Small intestine (tissue), 7 donors: ENCODE measurements at regions not wholly inside any gene's neighbourhood (a gene's known extent, or its start where the extent isn't known, plus 50 kb on each side); places are given as distances from the start of the nearest gene placed in this dataset.

Experiments used
- DNase-seq, 2 donors: peaks; one replicate each; pipeline versions ENCODE4 v3.0.0 to v3.0.0-alpha.2; 2013
- FAIRE-seq: peaks from 2 replicates; lab custom pipeline; 2012; peaks lifted over from hg19 to GRCh38; lab: Jason Lieb, UNC
- H3K27ac ChIP-seq, 3 donors: one replicate each; pipeline ENCODE4 v1.5.1; 2013; ENCODE audit warnings: low read length in 2 of 3, mild to moderate bottlenecking in 2 of 3, control low read depth in 1 of 3, inconsistent platforms in 1 of 3, low read depth in 1 of 3, moderate library complexity in 1 of 3
- H3K27me3 ChIP-seq, 3 donors: one replicate each; pipeline ENCODE4 v1.6.1; 2013; ENCODE audit warnings: low read length in 3 of 3, inconsistent platforms in 1 of 3; ENCODE audit not compliant: control insufficient read depth in 3 of 3, insufficient read depth in 3 of 3
- H3K36me3 ChIP-seq, 3 donors: one replicate each; pipeline ENCODE4 v1.6.1; 2013; ENCODE audit warnings: low read length in 3 of 3, inconsistent platforms in 1 of 3, low read depth in 1 of 3, mild to moderate bottlenecking in 1 of 3, moderate library complexity in 1 of 3; ENCODE audit not compliant: control insufficient read depth in 3 of 3, insufficient read depth in 2 of 3
- H3K4me1 ChIP-seq, 3 donors: one replicate each; pipeline ENCODE4 v1.6.1; 2013; ENCODE audit warnings: low read length in 2 of 3, inconsistent platforms in 1 of 3, low read depth in 1 of 3, mild to moderate bottlenecking in 1 of 3, moderate library complexity in 1 of 3; ENCODE audit not compliant: control insufficient read depth in 3 of 3, insufficient read depth in 2 of 3
- H3K4me3 ChIP-seq, 3 donors: one replicate each; pipeline ENCODE4 v1.5.1; 2013; ENCODE audit warnings: low read length in 3 of 3, control low read depth in 1 of 3, inconsistent platforms in 1 of 3, low read depth in 1 of 3, mild to moderate bottlenecking in 1 of 3, moderate library complexity in 1 of 3
- H3K9me3 ChIP-seq, 2 donors: one replicate each; pipeline ENCODE4 v1.6.1; 2013; ENCODE audit warnings: low read depth in 1 of 2, low read length in 1 of 2; ENCODE audit not compliant: control insufficient read depth in 2 of 2, insufficient read depth in 1 of 2
- WGBS, 3 donors: extraction: QIAGEN DNeasy Blood & Tissue Kit; methylation state at CpG; one replicate each; pipeline ENCODE4 v1.1.7; 2013; 5-methylcytosine and 5-hydroxymethylcytosine counted together
- donor health status: healthy with polysubstance abuse.
- donor health status: control.
- donor health status: control.
- donor health status: Bipolar disorder and iron deficiency.
- donor health status: healthy.

- 77 to 83% (median 81%) methylated on average over 2 of the region's 2 CpGs for WGBS, 3 donors
- Histone ChIP-seq H3K36me3 (no peaks in the 10 kb centered on the region), H3K27ac (no peak overlapping the region), H3K4me3 (no peak overlapping the region), H3K4me1 (no peaks in the 10 kb centered on the region), H3K9me3 (no peaks in the 10 kb centered on the region), H3K27me3 (no peaks in the 10 kb centered on the region)
- no peak for FAIRE-seq
- DNase-seq, result no peak
These were observed 185.6 kb upstream of the KCNK2 start for GRCh38 chr1:214896921-214897320.

DNA sequence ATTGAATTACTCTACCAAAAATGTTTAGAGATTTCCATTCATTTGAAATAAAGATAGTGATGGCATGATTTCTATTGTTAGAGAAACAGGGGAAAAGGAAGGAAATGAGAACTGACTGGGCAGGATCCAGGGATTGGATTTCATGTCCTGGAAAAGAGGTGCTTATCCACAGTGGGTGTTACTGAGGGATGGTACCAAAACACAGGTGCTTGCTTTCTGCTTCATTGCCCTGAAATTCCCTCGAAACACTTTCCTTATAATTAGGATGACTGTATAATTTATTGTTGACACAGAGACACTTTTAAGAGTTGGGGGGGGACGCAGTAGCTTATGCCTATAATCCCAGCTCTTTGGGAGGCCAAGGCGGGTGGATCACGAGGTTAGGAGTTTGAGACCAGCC is 185.0 kb upstream of the KCNK2 start:
- no peaks in the 10 kb centered on the region for H3K27me3 ChIP-seq
- WGBS, 3 donors, result 73 to 78% (median 77%) methylated on average over 4 of the region's 4 CpGs
- H3K4me1 ChIP-seq, result no peaks in the 10 kb centered on the region
- H3K36me3 ChIP-seq, result no peaks in the 10 kb centered on the region
- FAIRE-seq, result no peak
- H3K27ac ChIP-seq, result no peak overlapping the region
- no peak overlapping the region for H3K4me3 ChIP-seq
- no peaks in the 10 kb centered on the region for H3K9me3 ChIP-seq
- DNase-seq, result no peak

GRCh38 chr1:214898161-214898560 is 184.4 kb upstream of the KCNK2 start:
- Histone ChIP-seq H3K4me1 (no peaks in the 10 kb centered on the region), H3K27ac (no peak overlapping the region), H3K9me3 (no peaks in the 10 kb centered on the region), H3K27me3 (no peaks in the 10 kb centered on the region), H3K4me3 (no peak overlapping the region), H3K36me3 (no peaks in the 10 kb centered on the region)
- 82 to 86% (median 82%) methylated on average over 8 of the region's 8 CpGs for WGBS, 3 donors
- FAIRE-seq (no peak), DNase-seq (no peak)

GRCh38 chr1:214898718-214899117 is 183.8 kb upstream of the KCNK2 start:
- FAIRE-seq (no peak), DNase-seq (no peak)

DNA sequence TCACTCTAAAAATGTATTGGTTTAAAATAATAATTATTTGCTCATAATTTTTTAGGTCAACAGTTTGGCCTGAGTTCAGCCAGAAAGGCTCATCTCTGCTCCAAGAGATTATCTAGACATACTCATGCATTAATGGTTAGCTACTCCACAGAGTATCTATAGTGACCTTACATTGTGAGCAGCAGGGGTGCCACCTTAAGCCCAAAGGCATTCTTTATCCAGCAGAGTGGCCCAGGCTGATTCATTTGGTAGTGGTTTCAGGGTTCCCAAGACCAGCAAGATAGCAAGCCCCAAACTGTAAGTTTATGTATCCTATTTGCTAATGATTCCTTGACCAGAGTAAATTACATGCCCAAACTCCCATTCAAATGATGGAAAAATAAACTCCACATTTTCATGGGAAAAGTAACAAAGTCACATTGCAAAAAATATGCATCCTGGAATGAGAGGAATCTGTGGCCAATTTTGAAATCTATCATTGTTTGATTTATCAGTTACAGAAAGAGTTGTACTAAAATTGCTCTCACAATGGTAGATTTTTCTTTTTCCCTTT is 182.6 kb upstream of the KCNK2 start:
- DNase-seq (no peak), FAIRE-seq (no peak)
- no peak overlapping the region for H3K27ac ChIP-seq

More at GRCh38 chr1:214898718-214899117, 183.8 kb upstream of the KCNK2 start:
- Histone ChIP-seq H3K4me1 (no peaks in the 10 kb centered on the region), H3K27ac (no peak overlapping the region), H3K4me3 (no peak overlapping the region), H3K27me3 (no peaks in the 10 kb centered on the region), H3K36me3 (no peaks in the 10 kb centered on the region), H3K9me3 (no peaks in the 10 kb centered on the region)
- 79 to 92% (median 84%) methylated on average over 3 of the region's 3 CpGs for WGBS, 3 donors

GRCh38 chr1:214900590-214900989 is 181.9 kb upstream of the KCNK2 start:
- Histone ChIP-seq H3K4me1 (no peaks in the 10 kb centered on the region), H3K4me3 (no peak overlapping the region), H3K36me3 (no peaks in the 10 kb centered on the region), H3K27me3 (no peaks in the 10 kb centered on the region), H3K27ac (no peak overlapping the region), H3K9me3 (no peaks in the 10 kb centered on the region)
- no peak for FAIRE-seq
- no peak for DNase-seq
- 70 to 80% (median 71%) methylated on average over 4 of the region's 4 CpGs for WGBS, 3 donors

More for the DNA sequence above, 182.6 kb upstream of the KCNK2 start:
- Histone ChIP-seq H3K27me3 (no peaks in the 10 kb centered on the region), H3K9me3 (no peaks in the 10 kb centered on the region), H3K36me3 (no peaks in the 10 kb centered on the region), H3K4me1 (no peaks in the 10 kb centered on the region), H3K4me3 (no peak overlapping the region)

- WGBS, 3 donors, result 61 to 76% (median 74%) methylated on average over 2 of the region's 2 CpGs
- Histone ChIP-seq H3K36me3 (no peaks in the 10 kb centered on the region), H3K27ac (no peak overlapping the region), H3K27me3 (no peaks in the 10 kb centered on the region), H3K4me1 (no peaks in the 10 kb centered on the region), H3K4me3 (no peak overlapping the region), H3K9me3 (no peaks in the 10 kb centered on the region)
- DNase-seq (no peak), FAIRE-seq (no peak)
These were observed 180.8 kb upstream of the KCNK2 start for GRCh38 chr1:214901718-214902117.

DNA sequence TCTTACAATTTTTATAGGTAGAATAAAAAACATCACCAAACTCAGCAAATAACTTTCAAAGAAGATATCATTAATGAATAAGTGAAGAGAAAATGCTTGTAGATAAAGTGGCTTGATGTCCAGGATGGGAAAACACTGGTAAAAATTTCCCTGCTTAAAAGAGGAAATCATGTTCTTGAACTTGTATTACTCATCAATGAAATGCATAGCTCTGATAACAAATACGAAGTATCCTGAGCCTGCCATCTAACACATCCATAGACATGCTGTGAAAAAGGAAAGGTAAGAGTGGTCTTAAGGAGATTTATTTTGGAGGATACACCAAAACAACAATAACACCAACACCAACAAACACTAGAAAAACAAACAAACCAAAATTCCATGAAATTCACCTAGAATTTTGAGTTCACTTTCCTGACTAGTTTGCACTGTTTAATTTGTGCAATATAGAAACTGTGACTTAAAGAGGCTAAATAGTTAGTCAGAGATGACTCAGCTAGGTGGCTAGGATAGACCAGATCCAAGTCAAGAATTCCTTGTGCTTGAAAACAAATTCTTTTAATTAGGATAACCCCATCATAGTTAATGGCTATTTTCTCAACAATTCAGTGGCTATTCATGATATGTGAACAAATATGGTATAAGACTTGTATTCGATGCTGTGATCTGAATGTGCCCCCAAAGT is 179.8 kb upstream of the KCNK2 start:
- Histone ChIP-seq H3K36me3 (no peaks in the 10 kb centered on the region), H3K27ac (no peak overlapping the region), H3K4me3 (no peak overlapping the region), H3K27me3 (no peaks in the 10 kb centered on the region), H3K4me1 (no peaks in the 10 kb centered on the region), H3K9me3 (peaks cover 0 to 1% of the 10 kb centered on the region in 2 donors)
- WGBS, 3 donors, result 61 to 84% (median 81%) methylated on average over 2 of the region's 2 CpGs
- no peak for DNase-seq
- no peak for FAIRE-seq

GRCh38 chr1:214912127-214912526 is 170.4 kb upstream of the KCNK2 start:
- FAIRE-seq (no peak), DNase-seq (no peak)
- H3K27ac ChIP-seq, result no peak overlapping the region
- H3K4me1 ChIP-seq, result no peaks in the 10 kb centered on the region
- H3K27me3 ChIP-seq, result no peaks in the 10 kb centered on the region
- H3K9me3 ChIP-seq, result peaks cover 0 to under 1% of the 10 kb centered on the region in 2 donors
- no peaks in the 10 kb centered on the region for H3K36me3 ChIP-seq
- WGBS, 3 donors, result 80 to 81% (median 81%) methylated on average over 8 of the region's 8 CpGs
- H3K4me3 ChIP-seq, result no peak overlapping the region
